Muscle of arm (tissue), 1 donor: ENCODE measurements at regions not wholly inside any gene's neighbourhood (a gene's known extent, or its start where the extent isn't known, plus 50 kb on each side); places are given as distances from the start of the nearest gene placed in this dataset.
"Not testable (repeated sequence)": the region's sequence is repeated elsewhere in the genome, so short reads cannot be mapped to it uniquely, and the experiment has no call there.

Source experiments
- DNase-seq: peaks from one replicate; pipeline ENCODE4 v3.0.0-alpha.2; 2013

- no peak for DNase-seq
Measured at GRCh38 chr1:185540295-185540694, 193.9 kb upstream of the HMCN1 start.

DNA sequence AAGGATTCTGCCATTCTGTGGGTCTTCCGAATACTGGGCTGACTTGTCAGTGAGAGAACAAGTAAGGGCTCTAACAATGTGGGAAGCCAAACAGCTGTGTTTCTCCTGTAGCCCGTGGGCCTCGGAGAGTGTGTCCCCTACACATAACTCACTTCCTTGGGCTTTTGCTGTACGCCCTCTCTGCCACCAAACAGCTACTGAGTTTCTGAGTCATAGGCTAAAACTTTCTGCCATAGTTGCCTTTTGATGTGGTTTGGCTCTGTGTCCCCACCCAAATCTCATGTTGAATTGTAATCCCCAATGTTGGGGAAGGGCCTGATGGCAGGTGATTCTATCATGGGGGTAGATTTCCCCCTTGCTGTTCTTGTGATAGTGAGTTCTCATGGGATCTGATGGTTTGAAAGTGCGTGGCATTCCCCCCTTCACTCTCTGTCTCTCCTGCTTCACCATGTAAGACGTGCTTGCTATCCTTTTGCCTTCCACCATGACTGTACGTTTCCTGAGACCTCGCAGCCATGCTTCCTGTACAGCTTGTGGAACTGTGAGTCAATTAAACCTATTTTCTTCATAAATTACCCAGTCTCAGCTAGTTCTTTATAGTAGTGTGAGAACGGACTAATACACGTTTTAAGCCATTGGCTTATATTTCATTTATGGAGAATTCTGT, 194.8 kb upstream of the HMCN1 start:
- no peak for DNase-seq

DNA sequence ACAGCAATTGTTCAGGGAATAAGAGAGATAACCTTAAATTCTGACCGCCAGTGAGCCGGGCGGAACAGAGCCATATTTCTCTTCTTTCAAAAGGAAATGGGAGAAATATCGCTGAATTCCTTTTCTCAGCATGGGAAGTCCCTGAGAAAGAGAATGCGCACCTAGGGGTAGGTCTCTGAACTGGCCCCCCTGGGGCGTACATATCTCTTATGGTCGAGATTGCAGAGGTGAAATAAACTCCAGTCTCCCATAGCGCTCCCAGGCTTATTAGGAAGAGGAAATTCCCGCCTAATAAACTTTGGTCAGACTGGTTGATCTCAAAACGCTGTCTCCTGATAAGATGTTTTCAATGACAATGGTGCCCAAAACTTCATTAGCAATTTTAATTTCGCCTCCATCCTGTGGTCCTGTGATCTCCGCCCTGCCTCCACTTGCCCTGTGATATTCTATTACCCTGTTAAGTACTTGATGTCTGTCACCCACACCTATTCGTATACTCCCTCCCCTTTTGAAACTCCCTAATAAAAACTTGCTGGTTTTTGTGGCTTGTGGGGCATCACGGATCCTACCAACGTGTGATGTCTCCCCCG, 195.8 kb upstream of the HMCN1 start:
- DNase-seq: not testable (repeated sequence)

DNA sequence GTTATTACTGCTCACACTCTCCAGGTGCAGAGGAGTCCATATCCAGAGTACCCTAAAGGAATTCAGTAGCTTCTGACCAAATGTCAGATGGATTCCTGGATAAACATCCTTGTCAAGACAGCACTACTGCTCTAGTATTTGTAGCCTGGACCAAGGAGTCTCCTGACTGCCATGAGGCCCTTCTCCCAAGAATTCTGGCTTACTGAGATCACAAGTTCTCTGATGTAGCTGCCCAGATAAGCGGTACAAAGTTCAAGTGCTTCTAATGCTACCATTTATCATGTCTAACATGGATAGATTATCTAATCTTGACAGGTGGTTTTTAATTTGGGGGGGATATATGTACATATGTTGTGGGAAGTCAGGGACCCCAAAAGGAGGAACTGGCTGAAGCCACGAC, 196.6 kb upstream of the HMCN1 start:
- no peak for DNase-seq

- no peak for DNase-seq
Measured at GRCh38 chr1:185536165-185536920, 197.8 kb upstream of the HMCN1 start.

DNA sequence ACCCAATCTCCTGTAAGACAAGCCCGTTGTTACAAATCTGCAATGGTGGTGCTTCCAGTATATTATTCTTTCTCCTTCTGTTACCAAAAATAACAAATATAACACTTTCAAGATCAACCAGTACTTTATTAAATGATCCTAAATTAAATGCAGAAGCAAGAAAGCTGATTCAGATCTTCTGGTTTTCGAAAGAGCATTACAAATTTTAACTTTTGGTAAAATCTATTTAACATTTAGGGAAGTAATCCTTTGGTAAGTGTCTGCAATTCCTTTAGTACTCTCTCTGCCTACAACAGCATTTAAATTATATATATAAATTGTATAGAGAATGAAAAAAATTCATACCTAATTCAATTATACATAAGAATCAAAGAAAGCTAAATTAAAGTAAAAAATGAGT, 198.6 kb upstream of the HMCN1 start:
- DNase-seq: no peak

- no peak for DNase-seq
Measured at GRCh38 chr1:185534801-185535200, 199.4 kb upstream of the HMCN1 start.

GRCh38 chr1:185533596-185533995, 200.6 kb upstream of the HMCN1 start:
- DNase-seq: no peak

GRCh38 chr1:185532856-185533255, 201.3 kb upstream of the HMCN1 start:
- DNase-seq: no peak

GRCh38 chr1:185531838-185532237, 202.4 kb upstream of the HMCN1 start:
- no peak for DNase-seq

- DNase-seq: no peak
Measured at GRCh38 chr1:185530215-185530614, 204.0 kb upstream of the HMCN1 start.

- no peak for DNase-seq
Measured at GRCh38 chr1:185529673-185530072, 204.5 kb upstream of the HMCN1 start.

DNA sequence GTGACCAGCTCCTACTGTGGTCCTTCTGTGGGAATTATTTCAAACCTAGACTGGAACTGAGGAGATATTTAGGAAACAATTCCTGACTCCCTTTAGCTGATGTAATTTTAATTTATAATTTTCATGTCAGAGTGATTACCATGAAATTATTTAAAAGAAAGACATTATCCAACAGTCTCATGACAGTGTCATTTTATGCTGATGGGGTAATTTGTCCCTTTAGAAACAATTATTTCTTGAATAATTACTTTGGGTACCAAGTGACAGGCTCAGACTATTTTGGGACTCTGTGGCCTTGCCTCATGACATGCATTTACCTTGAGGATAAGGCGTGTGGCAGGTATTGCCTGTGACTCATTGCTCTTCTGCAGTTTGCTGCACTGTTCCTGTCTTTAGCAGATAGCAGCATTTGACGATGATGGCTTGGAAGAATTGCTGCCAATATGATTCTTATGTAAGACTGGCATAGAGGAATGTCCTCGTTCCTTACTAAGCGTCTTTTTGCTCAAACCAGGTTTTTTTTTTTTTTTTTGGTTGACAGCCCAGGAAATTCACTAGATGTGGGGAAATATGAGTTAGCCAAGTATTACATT, 206.0 kb upstream of the HMCN1 start:
- DNase-seq: no peak

GRCh38 chr1:185526344-185527307, 207.6 kb upstream of the HMCN1 start:
- no peak for DNase-seq

DNA sequence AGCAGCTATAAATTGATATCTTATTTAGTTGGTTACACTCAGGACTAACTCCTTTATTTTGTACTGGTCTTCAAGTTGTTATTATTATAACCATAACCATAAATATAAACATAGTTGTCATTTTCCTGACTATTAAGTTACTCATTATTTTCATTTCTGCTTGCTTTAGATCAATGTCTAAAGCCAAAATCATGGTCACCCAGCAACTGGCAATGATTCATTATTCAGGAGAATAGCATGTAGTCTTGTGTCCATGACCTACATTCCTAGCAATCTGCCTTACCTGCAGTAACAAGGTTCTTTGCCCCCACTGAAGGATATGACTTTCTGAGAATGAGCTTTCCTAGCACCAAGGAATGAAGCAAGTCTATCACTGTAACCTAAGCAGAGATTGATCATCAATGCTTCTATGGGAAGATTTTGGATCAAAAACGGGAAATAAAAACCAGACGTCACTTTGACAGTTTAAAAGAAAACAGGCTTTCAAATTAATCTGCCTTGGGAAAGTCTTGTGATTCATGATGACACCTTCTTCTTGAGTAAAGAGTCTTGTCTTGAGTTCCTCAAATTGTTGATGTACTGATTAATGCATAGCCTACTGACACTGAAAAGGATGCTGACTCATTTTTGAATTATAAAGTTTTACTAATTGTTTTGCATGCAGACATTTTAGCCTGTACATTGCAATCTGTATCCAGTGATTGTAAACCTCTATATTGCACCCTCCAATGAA, 203.3 kb upstream of the IVNS1ABP start:
- DNase-seq: no peak

GRCh38 chr1:185517808-185518419, 200.9 kb upstream of the IVNS1ABP start:
- DNase-seq: no peak

DNA sequence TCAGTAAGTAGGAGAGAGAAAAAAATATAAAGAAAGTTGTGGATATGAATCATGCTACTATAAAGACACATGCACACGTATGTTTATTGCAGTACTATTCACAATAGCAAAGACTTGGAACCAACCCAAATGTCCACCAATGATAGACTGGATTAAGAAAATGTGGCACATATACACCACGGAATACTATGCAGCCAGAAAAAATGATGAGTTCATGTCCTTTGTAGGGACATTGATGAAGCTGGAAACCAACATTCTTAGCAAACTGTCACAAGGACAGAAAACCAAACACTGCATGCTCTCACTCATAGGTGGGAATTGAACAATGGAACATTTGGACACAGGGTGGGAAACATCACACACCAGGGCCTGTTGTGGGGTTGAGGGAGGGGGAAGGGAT, 200.3 kb upstream of the IVNS1ABP start:
- not testable (repeated sequence) for DNase-seq

DNA sequence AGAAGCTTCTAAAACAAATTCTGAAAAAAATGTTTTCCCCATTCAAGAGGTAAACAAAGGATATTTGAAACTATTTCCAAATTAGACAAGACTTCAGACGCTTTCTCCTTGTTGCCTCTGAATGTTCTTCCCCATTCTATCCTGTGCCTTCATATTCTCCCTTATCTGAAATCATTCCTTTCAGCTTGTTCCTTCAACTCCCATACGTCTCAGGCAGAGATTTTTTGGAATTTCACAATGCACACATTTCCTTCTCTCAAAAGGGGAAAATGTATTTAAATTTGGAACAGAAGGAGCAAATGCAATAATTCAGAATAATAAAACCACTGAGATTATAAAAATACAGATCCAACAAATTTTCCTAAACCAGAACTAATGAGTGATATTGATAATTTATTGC, 198.7 kb upstream of the IVNS1ABP start:
- no peak for DNase-seq

DNA sequence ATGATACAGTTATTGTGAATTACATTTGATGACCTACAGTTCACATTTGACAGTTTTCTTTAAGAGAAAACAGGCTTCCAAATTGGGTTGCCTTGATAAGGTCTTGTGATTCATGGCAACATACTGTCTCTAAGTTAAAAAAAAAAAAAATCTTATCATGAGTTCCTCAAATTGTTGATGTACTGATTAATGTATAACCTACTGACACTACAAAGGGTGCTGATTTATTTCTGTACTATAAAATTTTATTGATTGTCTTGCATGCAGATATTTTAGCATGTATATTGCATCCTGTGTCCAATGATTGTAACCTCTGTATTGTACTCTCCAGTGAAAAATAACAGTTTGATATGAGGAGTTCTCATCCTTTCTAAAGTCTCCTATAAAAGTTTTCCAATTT, 197.3 kb upstream of the IVNS1ABP start:
- no peak for DNase-seq

DNA sequence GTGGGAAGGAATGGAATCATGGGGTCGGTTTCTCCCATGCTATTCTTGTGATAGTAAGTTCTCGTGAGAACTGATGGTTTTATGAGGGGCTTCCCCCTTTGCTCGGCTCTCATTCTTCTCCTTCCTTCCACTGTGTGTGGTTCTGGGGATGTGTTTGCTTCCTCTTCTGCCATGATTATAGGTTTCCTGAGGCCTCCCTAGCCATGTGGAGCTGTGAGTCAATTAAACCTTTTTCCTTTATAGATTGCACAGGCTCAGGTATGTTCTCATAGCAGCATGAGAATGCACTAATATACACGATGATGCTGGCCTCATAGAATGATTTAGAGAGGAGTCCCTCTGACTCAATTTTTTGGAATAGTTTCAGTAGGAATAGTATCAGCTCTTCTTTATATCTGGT, 195.4 kb upstream of the IVNS1ABP start:
- no peak for DNase-seq

GRCh38 chr1:185501099-185501498, 184.1 kb upstream of the IVNS1ABP start:
- DNase-seq: no peak
